K562 (cell line): ENCODE measurements at regions not wholly inside any gene's neighbourhood (a gene's known extent, or its start where the extent isn't known, plus 50 kb on each side); places are given as distances from the start of the nearest gene placed in this dataset.

Experiments used
- ATAC-seq: fragments of 200-7000 bp; cut with Tn5 transposase; 3 replicates; pipeline ENCODE4 v1.9.1; 2020; ENCODE audit warnings: moderate library complexity
- BruUV-seq: library from RNA; stranded (reverse); fragments of 400-500 nt; replicated peaks from 2 replicates; lab custom pipeline; 2021; lab: Mats Ljungman, UMichigan
- CTCF ChIA-PET: fragments of 300-600 bp; formaldehyde crosslinking; extraction: SDS; loops from one replicate; lab custom pipeline; 2021; ENCODE audit warnings: low intra/inter-chr PET ratio; lab: Yijun Ruan, JAX
- POLR2A ChIA-PET: fragments of 300-600, 350-650 bp; sonication (Branson Sonifier 250); formaldehyde crosslinking; extraction: SDS; loops from one replicate; lab custom pipeline; 2021; ENCODE audit warnings: antibody characterized with exemption, inconsistent platforms; lab: Yijun Ruan, JAX
- DNase-seq, 4 experiments: peaks; one replicate each; pipeline versions ENCODE4 v3.0.0 to v3.0.0-alpha.2; 2011 to 2018; ENCODE audit warnings: low spot score in 3 of 4, mixed read lengths in 3 of 4; ENCODE audit errors: extremely low read depth in 1 of 4
- FAIRE-seq: peaks from 2 replicates; lab custom pipeline; 2011; peaks lifted over from hg19 to GRCh38; lab: Jason Lieb, UNC
- H2AFZ ChIP-seq: 2 replicates; pipeline ENCODE4 v1.6.0; 2011; ENCODE audit warnings: low read depth, low read length, control low read depth, inconsistent platforms
- H3K27ac ChIP-seq: fragments of 200-600 bp; 3 replicates; pipeline ENCODE4 v1.8.0; 2011; ENCODE audit warnings: low read depth, mild to moderate bottlenecking, control low read depth, inconsistent platforms, low read length, moderate library complexity, mixed read lengths; ENCODE audit errors: extremely low read depth
- H3K27me3 ChIP-seq, 2 experiments: fragments of 300-600 bp in 1 of 2; 2 replicates in 1 of 2; 3 replicates in 1 of 2; pipeline versions ENCODE4 v1.6.0 to v1.8.0; 2011; ENCODE audit warnings: inconsistent platforms in 2 of 2, low read length in 2 of 2, mild to moderate bottlenecking in 1 of 2, mixed read lengths in 1 of 2, moderate library complexity in 1 of 2; ENCODE audit not compliant: control insufficient read depth in 2 of 2, insufficient read depth in 2 of 2
- H3K36me3 ChIP-seq: fragments of 300-600 bp; 3 replicates; pipeline ENCODE4 v1.8.0; 2011; ENCODE audit warnings: mild to moderate bottlenecking, low read length, inconsistent platforms; ENCODE audit not compliant: control insufficient read depth, insufficient read depth
- H3K4me1 ChIP-seq, 2 experiments: fragments of 200-600 bp in 1 of 2; replicated peaks in 1 of 2; 2 replicates in 1 of 2; 3 replicates in 1 of 2; pipeline versions ENCODE4 v1.5.1 to v1.8.0; 2011; ENCODE audit warnings: inconsistent platforms in 2 of 2, low read length in 2 of 2, mild to moderate bottlenecking in 1 of 2, mixed read lengths in 1 of 2, moderate library complexity in 1 of 2; ENCODE audit not compliant: control insufficient read depth in 2 of 2, insufficient read depth in 2 of 2
- H3K4me2 ChIP-seq: 2 replicates; pipeline ENCODE4 v1.6.1; 2011; ENCODE audit warnings: low read length, control low read depth, inconsistent platforms, mixed read lengths; ENCODE audit not compliant: insufficient read depth
- H3K4me3 ChIP-seq: fragments of 200-600 bp; sonication (generic), shearing (Covaris generic); 2 replicates; pipeline ENCODE4 v1.5.1; 2016; ENCODE audit warnings: control low read depth, inconsistent platforms
- H3K79me2 ChIP-seq: fragments of 200-600 bp; 3 replicates; pipeline ENCODE4 v1.8.0; 2011; ENCODE audit warnings: low read length, inconsistent platforms; ENCODE audit not compliant: control insufficient read depth, insufficient read depth
- H3K9ac ChIP-seq, 2 experiments: 2 replicates each; pipeline versions ENCODE4 v1.6.0 to v1.6.1; 2011; ENCODE audit warnings: low read depth in 2 of 2, low read length in 2 of 2, control low read depth in 1 of 2, inconsistent platforms in 1 of 2, mild to moderate bottlenecking in 1 of 2, mixed read lengths in 1 of 2; ENCODE audit not compliant: insufficient read depth in 1 of 2
- H3K9me1 ChIP-seq: one replicate; pipeline ENCODE4 v1.6.0; 2011; ENCODE audit warnings: inconsistent platforms, mild to moderate bottlenecking, low read length, moderate library complexity; ENCODE audit not compliant: control insufficient read depth, insufficient read depth
- H3K9me3 ChIP-seq: replicated peaks from 2 replicates; pipeline ENCODE4 v1.5.1; 2011; ENCODE audit warnings: low read depth, low read length, inconsistent platforms; ENCODE audit not compliant: control insufficient read depth, insufficient read depth
- H4K20me1 ChIP-seq: replicated peaks from 2 replicates; pipeline ENCODE4 v1.6.1; 2011; ENCODE audit warnings: low read length, inconsistent platforms, mixed read lengths; ENCODE audit not compliant: control insufficient read depth, insufficient read depth
- CHCHD3 ChIP-seq: fragments of 250-450 bp; sonication (Bioruptor Pico); IDR thresholded peaks from 2 replicates; pipeline ENCODE4 v2.1.2; 2022; ENCODE audit warnings: mild to moderate bottlenecking
- CREBBP ChIP-seq: IDR thresholded peaks from one replicate; pipeline ENCODE4 v1.6.1; 2012; ENCODE audit warnings: low read depth, mild to moderate bottlenecking, control low read depth, inconsistent platforms, low read length
- CTCF ChIP-seq, 3 experiments: IDR thresholded peaks in 2 of 3; conservative IDR thresholded peaks in 1 of 3; 2 replicates each; pipeline ENCODE4 v1.5.1; 2011 to 2012; ENCODE audit warnings: low read length in 3 of 3, mild to moderate bottlenecking in 3 of 3, control low read depth in 2 of 3, improper control_type of control experiment in 1 of 3, inconsistent platforms in 1 of 3, low read depth in 1 of 3, mixed read lengths in 1 of 3, moderate library complexity in 1 of 3; ENCODE audit not compliant: insufficient read depth in 2 of 3
- IRF9 ChIP-seq: fragments of 450-650 bp; IDR thresholded peaks from 2 replicates; pipeline ENCODE4 v1.6.1; 2016; ENCODE audit warnings: missing biosample characterization, missing genetic modification characterization
- KAT8 ChIP-seq: fragments of 450-650 bp; IDR thresholded peaks from 2 replicates; pipeline ENCODE4 v1.6.1; 2016; ENCODE audit warnings: low read depth, mild to moderate bottlenecking
- MAFK ChIP-seq: IDR thresholded peaks from 2 replicates; pipeline ENCODE4 v1.6.1; 2011; ENCODE audit warnings: low read length, improper control_type of control experiment
- NCOA6 ChIP-seq: fragments of 450-650 bp; IDR thresholded peaks from 2 replicates; pipeline ENCODE4 v1.6.1; 2017; ENCODE audit warnings: mild to moderate bottlenecking
- NFIC ChIP-seq: fragments of 450-650 bp; IDR thresholded peaks from 2 replicates; pipeline ENCODE4 v1.6.1; 2017; ENCODE audit warnings: mild to moderate bottlenecking, inconsistent platforms
- POLR2H ChIP-seq: IDR thresholded peaks from 2 replicates; pipeline ENCODE4 v1.6.1; 2016; ENCODE audit warnings: missing genetic modification characterization, low read depth, mild to moderate bottlenecking, control low read depth, missing compliant biosample characterization, moderate library complexity
- RFX7 ChIP-seq: fragments of 250-450 bp; sonication (Bioruptor Pico); IDR thresholded peaks from 2 replicates; pipeline ENCODE4 v1.5.1; 2021; ENCODE audit warnings: mild to moderate bottlenecking
- SREBF1 ChIP-seq: fragments of 150-350 bp; IDR thresholded peaks from 2 replicates; pipeline ENCODE4 v1.6.1; 2014; ENCODE audit warnings: antibody characterized with exemption, low read depth, low read length, borderline replicate concordance
- STAT5A ChIP-seq: IDR thresholded peaks from 2 replicates; pipeline ENCODE4 v1.6.1; 2012; ENCODE audit warnings: low read length, inconsistent platforms, borderline replicate concordance
- TCF15 ChIP-seq: fragments of 250-450 bp; sonication (Bioruptor Pico); IDR thresholded peaks from 2 replicates; pipeline ENCODE4 v1.8.0; 2022; ENCODE audit warnings: moderate library complexity, mild to moderate bottlenecking, inconsistent platforms
- TRIM28 ChIP-seq: fragments of 450-650 bp; IDR thresholded peaks from 2 replicates; pipeline ENCODE4 v1.6.1; 2017
- ZBTB7A ChIP-seq: IDR thresholded peaks from 2 replicates; pipeline ENCODE4 v1.6.1; 2011; ENCODE audit warnings: low read depth, mild to moderate bottlenecking, low read length, moderate library complexity, borderline replicate concordance; ENCODE audit not compliant: control insufficient read depth
- ZNF280B ChIP-seq: fragments of 250-450 bp; sonication (Bioruptor Pico); IDR thresholded peaks from 2 replicates; pipeline ENCODE4 v1.5.1; 2021; ENCODE audit warnings: mild to moderate bottlenecking
- ZZZ3 ChIP-seq: fragments of 450-650 bp; IDR thresholded peaks from 2 replicates; pipeline ENCODE4 v1.6.1; 2016; ENCODE audit warnings: antibody characterized with exemption, mild to moderate bottlenecking, moderate library complexity
- WGBS: fragments of 100-300 bp; shearing (Covaris generic); methylation state at CpG from one replicate; pipeline ENCODE4 v1.1.6; 2016; ENCODE audit warnings: low coverage, mixed read lengths; ENCODE audit not compliant: insufficient coverage; ENCODE audit errors: missing lambda C conversion rate; 5-methylcytosine and 5-hydroxymethylcytosine counted together
- in situ Hi-C: fragments of 300-500 bp; cut with MboI; formaldehyde crosslinking; loops from 4 replicates; pipeline ENCODE4 v1.15.0; 2018; ENCODE audit warnings: inconsistent platforms, mixed read lengths
- intact Hi-C: fragments of 100-400 bp; cut with micrococcal nuclease; formaldehyde crosslinking; loops from 2 replicates; pipeline ENCODE4 v1.14.2; 2022
- TF ChIP-seq, protein P1 (sequence below): fragments of 250-450 bp; sonication (Bioruptor Pico); IDR thresholded peaks from 2 replicates; pipeline ENCODE4 v1.8.0; 2022; ENCODE audit warnings: moderate library complexity, mild to moderate bottlenecking, inconsistent platforms

DNA sequence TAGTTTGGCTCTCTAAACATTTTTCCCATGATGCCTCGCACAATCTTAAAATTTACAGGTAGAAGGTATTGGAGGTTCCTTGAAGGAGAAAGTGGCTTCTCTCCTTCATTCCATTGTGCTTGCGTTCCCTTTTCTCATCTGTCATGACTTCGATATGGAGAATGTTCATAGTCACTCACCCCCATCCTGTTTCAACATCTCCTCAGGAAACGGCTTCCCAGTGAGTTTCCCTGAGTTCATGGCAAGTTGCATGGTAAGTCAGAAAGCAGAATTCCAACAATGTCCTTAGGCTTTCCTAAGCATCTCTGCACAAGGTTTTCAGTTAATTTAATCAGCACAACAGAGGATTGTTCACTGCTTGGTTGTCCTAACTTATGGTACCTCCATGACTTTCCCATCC is 581.8 kb upstream of the SLITRK5 start:
- Histone ChIP-seq H3K4me2 (no peak overlapping the region), H3K4me1 (no peaks in the 10 kb centered on the region), H3K9ac (no peak overlapping the region), H3K27me3 (no peaks in the 10 kb centered on the region), H4K20me1 (no peaks in the 10 kb centered on the region), H2AFZ (no peak overlapping the region), H3K36me3 (no peaks in the 10 kb centered on the region), H3K27ac (no peak overlapping the region), H3K79me2 (no peaks in the 10 kb centered on the region), H3K9me3 (no peaks in the 10 kb centered on the region), H3K9me1 (no peaks in the 10 kb centered on the region), H3K4me3 (no peak overlapping the region)
- WGBS, result 6% methylated on average over 3 of the region's 4 CpGs
- ChIA-PET CTCF (no interaction called here), POLR2A (no interaction called here)
- TF ChIP-seq ZNF280B (CRISPR knock-in tag) (no peak), ZZZ3 (no peak), TCF15 (CRISPR knock-in tag) (no peak), POLR2H (tag) (no peak), STAT5A (no peak), IRF9 (no peak), RFX7 (CRISPR knock-in tag) (no peak), MAFK (no peak), CHCHD3 (no peak), KAT8 (no peak), NFIC (no peak), ZBTB7A (no peak), CTCF (IDR thresholded peaks at IDR 0.05 in 2 of 3, conservative IDR thresholded peaks at IDR 0.05 in 1 of 3; ENCODE audit: insufficient read depth in 2 of 3, low read depth in 1 of 3, low read length in 3 of 3) (no peak), SREBF1 (no peak), NCOA6 (no peak), TRIM28 (no peak), CREBBP (no peak)
- TF ChIP-seq, protein P1, sequence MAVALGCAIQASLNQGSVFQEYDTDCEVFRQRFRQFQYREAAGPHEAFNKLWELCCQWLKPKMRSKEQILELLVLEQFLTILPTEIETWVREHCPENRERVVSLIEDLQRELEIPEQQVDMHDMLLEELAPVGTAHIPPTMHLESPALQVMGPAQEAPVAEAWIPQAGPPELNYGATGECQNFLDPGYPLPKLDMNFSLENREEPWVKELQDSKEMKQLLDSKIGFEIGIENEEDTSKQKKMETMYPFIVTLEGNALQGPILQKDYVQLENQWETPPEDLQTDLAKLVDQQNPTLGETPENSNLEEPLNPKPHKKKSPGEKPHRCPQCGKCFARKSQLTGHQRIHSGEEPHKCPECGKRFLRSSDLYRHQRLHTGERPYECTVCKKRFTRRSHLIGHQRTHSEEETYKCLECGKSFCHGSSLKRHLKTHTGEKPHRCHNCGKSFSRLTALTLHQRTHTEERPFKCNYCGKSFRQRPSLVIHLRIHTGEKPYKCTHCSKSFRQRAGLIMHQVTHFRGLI (CRISPR knock-in tag), result no peak
- ATAC-seq (no peak), DNase-seq (no peak), FAIRE-seq (no peak)
- intact Hi-C loops (no loop called here), in situ Hi-C loops (no loop called here)
- no TSS peak for BruUV-seq
